Stimulated activated CD4-positive, alpha-beta T cell treated with anti-CD3 and anti-CD28 coated beads, Interleukin-4, amount 100 ng/mL, for 48 hours (primary cell): ENCODE measurements at regions not wholly inside any gene's neighbourhood (a gene's known extent, or its start where the extent isn't known, plus 50 kb on each side); places are given as distances from the start of the nearest gene placed in this dataset.
"Not testable (repeated sequence)": the region's sequence is repeated elsewhere in the genome, so short reads cannot be mapped to it uniquely, and the experiment has no call there.

Experiments used
- DNase-seq, 2 donors: peaks; one replicate each; pipeline ENCODE4 v3.0.0-alpha.2; 2020; ENCODE audit warnings: low read depth in 2 of 2

- no peak for DNase-seq
These were observed 274.1 kb upstream of the CHRM3 start for GRCh38 chr1:239112101-239112935.

- DNase-seq, result no peak
These were observed 278.7 kb upstream of the CHRM3 start for GRCh38 chr1:239107676-239108075.

GRCh38 chr1:239106689-239107088 is 279.7 kb upstream of the CHRM3 start:
- not testable (repeated sequence) for DNase-seq

- no peak for DNase-seq
These were observed 287.8 kb upstream of the CHRM3 start for GRCh38 chr1:239098400-239099037.

GRCh38 chr1:239091537-239091936 is 294.8 kb upstream of the CHRM3 start:
- no peak for DNase-seq

GRCh38 chr1:239084459-239085080 is 301.8 kb upstream of the CHRM3 start:
- DNase-seq, result no peak

- DNase-seq, result not testable (repeated sequence)
These were observed 304.4 kb upstream of the CHRM3 start for GRCh38 chr1:239081947-239082346.

GRCh38 chr1:239067480-239067879 is 318.9 kb upstream of the CHRM3 start:
- no peak for DNase-seq

GRCh38 chr1:239067058-239067457 is 319.3 kb upstream of the CHRM3 start:
- DNase-seq, result no peak

GRCh38 chr1:239061770-239062169 is 324.6 kb upstream of the CHRM3 start:
- DNase-seq, result no peak

- DNase-seq, result no peak
These were observed 328.2 kb upstream of the CHRM3 start for GRCh38 chr1:239058190-239058589.

GRCh38 chr1:239056940-239057339 is 329.4 kb upstream of the CHRM3 start:
- DNase-seq, result no peak

- no peak for DNase-seq
These were observed 333.1 kb upstream of the CHRM3 start for GRCh38 chr1:239053279-239053678.

GRCh38 chr1:239049571-239049970 is 336.8 kb upstream of the CHRM3 start:
- DNase-seq, result no peak

- no peak for DNase-seq
These were observed 341.5 kb upstream of the CHRM3 start for GRCh38 chr1:239044829-239045228.

GRCh38 chr1:239040523-239040922 is 345.8 kb upstream of the CHRM3 start:
- no peak for DNase-seq

GRCh38 chr1:239031310-239031709 is 355.1 kb upstream of the CHRM3 start:
- no peak for DNase-seq

GRCh38 chr1:239025997-239026694 is 360.2 kb upstream of the CHRM3 start:
- DNase-seq, result no peak

GRCh38 chr1:239025223-239025622 is 361.1 kb upstream of the CHRM3 start:
- DNase-seq, result no peak

GRCh38 chr1:239023732-239024360 is 362.5 kb upstream of the CHRM3 start:
- DNase-seq, result no peak

- DNase-seq, result no peak
These were observed 370.0 kb upstream of the CHRM3 start for GRCh38 chr1:239016337-239016736.

GRCh38 chr1:239011382-239011781 is 375.0 kb upstream of the CHRM3 start:
- no peak for DNase-seq
